DND-41 (cell line): ENCODE measurements at regions not wholly inside any gene's neighbourhood (a gene's known extent, or its start where the extent isn't known, plus 50 kb on each side); places are given as distances from the start of the nearest gene placed in this dataset.

ENCODE experiments used
- ATAC-seq: fragments of 200-7000 bp; cut with Tn5 transposase; 3 replicates; pipeline ENCODE4 v1.9.1; 2021; ENCODE audit warnings: low read depth; ENCODE audit not compliant: insufficient read depth
- DNase-seq: peaks from one replicate; pipeline ENCODE4 v3.0.0-alpha.2; 2020
- H2AFZ ChIP-seq: 2 replicates; pipeline ENCODE4 v1.6.0; 2012; ENCODE audit warnings: low read depth, low read length
- H3K27ac ChIP-seq: 2 replicates; pipeline ENCODE4 v1.5.1; 2012; ENCODE audit warnings: low read length, inconsistent platforms
- H3K27me3 ChIP-seq: fragments of 200-600 bp; sonication (generic); 2 replicates; pipeline ENCODE4 v1.6.0; 2012; ENCODE audit warnings: low read length, mild to moderate bottlenecking, inconsistent platforms; ENCODE audit not compliant: insufficient read depth, poor library complexity
- H3K36me3 ChIP-seq: 2 replicates; pipeline ENCODE4 v1.5.1; 2012; ENCODE audit warnings: low read length, inconsistent platforms; ENCODE audit not compliant: insufficient read depth
- H3K4me1 ChIP-seq: 2 replicates; pipeline ENCODE4 v1.5.1; 2012; ENCODE audit warnings: mild to moderate bottlenecking, low read length; ENCODE audit not compliant: insufficient read depth
- H3K4me2 ChIP-seq: 2 replicates; pipeline ENCODE4 v1.6.0; 2012; ENCODE audit warnings: mild to moderate bottlenecking, moderate library complexity, low read length, inconsistent platforms; ENCODE audit not compliant: insufficient read depth
- H3K4me3 ChIP-seq, 2 experiments: fragments of 200-600 bp in 1 of 2; shearing (Covaris generic) in 1 of 2; 2 replicates each; pipeline ENCODE4 v1.5.1; 2012 to 2016; ENCODE audit warnings: inconsistent platforms in 2 of 2, low read length in 2 of 2, mild to moderate bottlenecking in 2 of 2, low read depth in 1 of 2, moderate library complexity in 1 of 2
- H3K79me2 ChIP-seq: 2 replicates; pipeline ENCODE4 v1.6.0; 2012; ENCODE audit warnings: low read length, inconsistent platforms; ENCODE audit not compliant: insufficient read depth
- H3K9ac ChIP-seq: 2 replicates; pipeline ENCODE4 v1.6.0; 2012; ENCODE audit warnings: low read depth, mild to moderate bottlenecking, inconsistent platforms, low read length, moderate library complexity
- H3K9me3 ChIP-seq: 2 replicates; pipeline ENCODE4 v1.5.1; 2012; ENCODE audit warnings: low read length, moderate library complexity, mild to moderate bottlenecking, inconsistent platforms; ENCODE audit not compliant: insufficient read depth, severe bottlenecking
- H4K20me1 ChIP-seq: 2 replicates; pipeline ENCODE4 v1.6.0; 2012; ENCODE audit warnings: low read length; ENCODE audit not compliant: insufficient read depth
- EZH2 ChIP-seq: IDR thresholded peaks from 3 replicates; pipeline ENCODE4 v1.6.1; 2012; ENCODE audit warnings: borderline replicate concordance, low read depth, mild to moderate bottlenecking, moderate library complexity, low read length, inconsistent platforms; ENCODE audit not compliant: severe bottlenecking
- TF ChIP-seq, protein P1 (sequence below): IDR thresholded peaks from 2 replicates; pipeline ENCODE4 v1.5.1; 2012; ENCODE audit warnings: borderline replicate concordance, low read length, moderate library complexity, mild to moderate bottlenecking; ENCODE audit not compliant: poor library complexity, severe bottlenecking; ENCODE audit errors: extremely low read depth

DNA sequence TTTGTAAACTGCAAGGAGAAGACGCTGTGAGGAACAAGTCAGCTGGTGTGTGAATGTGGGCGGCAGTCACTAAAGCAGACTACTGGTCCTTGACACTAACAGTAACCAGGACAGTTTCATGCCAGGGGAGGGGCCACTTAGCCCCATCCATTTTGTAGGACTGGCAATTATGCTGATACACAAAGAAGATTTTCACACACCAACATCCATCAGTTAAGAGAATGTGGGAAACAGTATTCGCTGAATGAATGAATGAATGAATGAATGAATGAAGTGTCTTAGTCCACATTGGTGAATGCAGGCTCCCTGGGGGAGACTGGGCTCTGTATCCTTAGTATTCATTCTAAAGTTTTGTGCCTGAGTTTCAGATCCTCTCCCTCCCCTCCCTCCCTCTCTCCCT lies 590.4 kb downstream of the BRD1 start:
- ATAC-seq (no peak), DNase-seq (no peak)
- Histone ChIP-seq H3K27me3 (no peaks in the 10 kb centered on the region), H3K9me3 (no peaks in the 10 kb centered on the region), H3K36me3 (no peaks in the 10 kb centered on the region), H4K20me1 (no peaks in the 10 kb centered on the region; the same call in 1 of the 2 replicates), H3K4me3 (no peak overlapping the region), H3K4me2 (no peak overlapping the region), H3K79me2 (no peaks in the 10 kb centered on the region), H3K4me1 (no peaks in the 10 kb centered on the region), H3K27ac (no peak overlapping the region), H3K9ac (no peak overlapping the region), H2AFZ (no peak overlapping the region)
- TF ChIP-seq EZH2: no peak
- TF ChIP-seq, protein P1, sequence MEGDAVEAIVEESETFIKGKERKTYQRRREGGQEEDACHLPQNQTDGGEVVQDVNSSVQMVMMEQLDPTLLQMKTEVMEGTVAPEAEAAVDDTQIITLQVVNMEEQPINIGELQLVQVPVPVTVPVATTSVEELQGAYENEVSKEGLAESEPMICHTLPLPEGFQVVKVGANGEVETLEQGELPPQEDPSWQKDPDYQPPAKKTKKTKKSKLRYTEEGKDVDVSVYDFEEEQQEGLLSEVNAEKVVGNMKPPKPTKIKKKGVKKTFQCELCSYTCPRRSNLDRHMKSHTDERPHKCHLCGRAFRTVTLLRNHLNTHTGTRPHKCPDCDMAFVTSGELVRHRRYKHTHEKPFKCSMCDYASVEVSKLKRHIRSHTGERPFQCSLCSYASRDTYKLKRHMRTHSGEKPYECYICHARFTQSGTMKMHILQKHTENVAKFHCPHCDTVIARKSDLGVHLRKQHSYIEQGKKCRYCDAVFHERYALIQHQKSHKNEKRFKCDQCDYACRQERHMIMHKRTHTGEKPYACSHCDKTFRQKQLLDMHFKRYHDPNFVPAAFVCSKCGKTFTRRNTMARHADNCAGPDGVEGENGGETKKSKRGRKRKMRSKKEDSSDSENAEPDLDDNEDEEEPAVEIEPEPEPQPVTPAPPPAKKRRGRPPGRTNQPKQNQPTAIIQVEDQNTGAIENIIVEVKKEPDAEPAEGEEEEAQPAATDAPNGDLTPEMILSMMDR: no peak

DNA sequence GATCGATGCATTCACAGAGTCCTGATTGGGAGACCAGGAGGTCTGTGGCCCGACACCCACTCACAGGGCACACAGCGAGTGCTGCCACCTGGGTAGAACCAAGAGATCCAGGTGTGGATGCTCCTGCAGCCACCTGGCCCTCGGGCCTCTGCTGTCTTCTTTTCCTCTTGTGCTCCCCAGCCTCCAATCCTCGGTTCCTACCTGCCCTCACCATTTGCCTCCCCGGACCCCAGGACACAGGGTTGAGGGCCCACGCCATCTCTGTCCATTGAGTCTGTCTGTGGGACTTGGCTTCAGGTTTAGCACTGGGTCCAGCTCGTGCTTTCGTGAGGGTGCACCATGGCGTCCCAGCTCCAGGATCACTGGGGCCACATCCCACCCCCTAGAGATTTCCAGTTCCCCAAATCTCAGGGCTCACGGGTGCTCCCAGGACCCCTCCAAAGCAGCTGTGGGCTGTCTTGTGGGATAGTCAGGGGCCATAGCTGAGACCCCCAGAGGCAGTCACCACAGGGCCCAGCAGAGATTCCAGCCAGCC lies 591.1 kb downstream of the BRD1 start:
- H3K79me2 ChIP-seq: no peaks in the 10 kb centered on the region
- no peaks in the 10 kb centered on the region for H3K4me1 ChIP-seq
- no peak overlapping the region for H3K4me2 ChIP-seq
- H3K4me3 ChIP-seq: no peak overlapping the region
- H3K36me3 ChIP-seq: no peaks in the 10 kb centered on the region
- no peak overlapping the region for H3K27ac ChIP-seq
- H3K9ac ChIP-seq: no peak overlapping the region
- no peaks in the 10 kb centered on the region for H3K9me3 ChIP-seq
- ATAC-seq: no peak
- H3K27me3 ChIP-seq: no peaks in the 10 kb centered on the region
- no peak for TF ChIP-seq EZH2
- TF ChIP-seq, protein P1: no peak
- H2AFZ ChIP-seq: no peak overlapping the region
- no peak for DNase-seq
- no peaks in the 10 kb centered on the region; the same call in 1 of the 2 replicates for H4K20me1 ChIP-seq

GRCh38 chr22:49235463-49236300 lies 592.0 kb downstream of the BRD1 start:
- TF ChIP-seq EZH2: no peak
- TF ChIP-seq, protein P1: no peak
- no peak overlapping the region for H2AFZ ChIP-seq
- no peaks in the 10 kb centered on the region for H3K9me3 ChIP-seq
- no peaks in the 10 kb centered on the region for H3K4me1 ChIP-seq
- H3K27me3 ChIP-seq: no peaks in the 10 kb centered on the region
- no peak for DNase-seq
- H3K9ac ChIP-seq: no peak overlapping the region
- H3K79me2 ChIP-seq: no peaks in the 10 kb centered on the region
- no peak overlapping the region for H3K4me2 ChIP-seq
- H3K4me3 ChIP-seq: no peak overlapping the region
- no peak overlapping the region for H3K27ac ChIP-seq
- H4K20me1 ChIP-seq: no peaks in the 10 kb centered on the region; the same call in 1 of the 2 replicates
- H3K36me3 ChIP-seq: no peaks in the 10 kb centered on the region
- ATAC-seq: no peak
